ENCODE measurements at regions not wholly inside any gene's neighbourhood (a gene's known extent, or its start where the extent isn't known, plus 50 kb on each side); places are given as distances from the start of the nearest gene placed in this dataset.
"Not testable (repeated sequence)": the region's sequence is repeated elsewhere in the genome, so short reads cannot be mapped to it uniquely, and the experiment has no call there.

DNA sequence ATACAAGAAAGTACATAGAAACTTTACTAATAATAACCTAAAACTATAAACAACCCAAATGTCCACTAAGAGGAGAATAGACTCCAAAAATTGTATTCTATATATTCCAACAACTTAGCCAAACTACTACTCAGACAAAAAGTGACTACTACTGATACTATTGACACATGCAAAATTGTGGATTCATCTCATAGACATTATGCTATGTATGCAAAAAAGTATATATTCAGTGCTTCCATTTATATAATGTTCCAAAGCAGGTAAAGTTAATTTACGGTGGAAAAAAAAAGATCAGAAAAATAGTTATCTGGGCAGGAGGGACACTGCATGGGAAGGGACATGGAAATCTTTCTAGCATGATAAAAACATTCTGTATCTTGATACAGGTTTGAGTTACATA lies 62.0 kb upstream of the SRD5A2 start:
- Histone ChIP-seq H4K8ac (replicated peaks; ENCODE audit: insufficient read length, low read depth, low read length) (no peak overlapping the region), H3K18ac (ENCODE audit: insufficient read length, low read depth, low read length) (no peak overlapping the region), H3K79me2 (ENCODE audit: insufficient read depth, low read length) (no peaks in the 10 kb centered on the region), H3K9ac (ENCODE audit: extremely low read depth, insufficient read length, low read length) (no peak overlapping the region), H2AFZ (ENCODE audit: low read length) (no peak overlapping the region), H4K91ac (ENCODE audit: insufficient read length, low read depth, low read length) (no peak overlapping the region), H2BK120ac (ENCODE audit: low read depth, low read length, poor library complexity, severe bottlenecking) (no peak overlapping the region), H3K4me1 (ENCODE audit: insufficient read depth, low read length) (no peaks in the 10 kb centered on the region), H2BK15ac (ENCODE audit: low read depth, low read length) (no peak overlapping the region), H3K23me2 (ENCODE audit: insufficient read length, low read depth, low read length, poor library complexity, severe bottlenecking) (no peaks in the 10 kb centered on the region), H3K27ac (ENCODE audit: insufficient read length, low read depth, low read length) (no peak overlapping the region), H3K4me2 (ENCODE audit: insufficient read depth, insufficient read length, low read length) (no peak overlapping the region), H3K14ac (ENCODE audit: insufficient read depth, low read length) (no peak overlapping the region), H3K9me3 (ENCODE audit: control insufficient read depth, low read depth, low read length) (no peaks in the 10 kb centered on the region), H3T11ph (ENCODE audit: low read length) (no peak overlapping the region), H4K5ac (ENCODE audit: insufficient read length, low read depth, low read length) (no peak overlapping the region), H2BK5ac (ENCODE audit: insufficient read length, low read length) (no peak overlapping the region), H3K23ac (ENCODE audit: insufficient read length, low read depth, low read length) (no peak overlapping the region), H3K4ac (ENCODE audit: low read depth, low read length) (no peak overlapping the region), H3K56ac (ENCODE audit: insufficient read length, low read depth, low read length) (no peak overlapping the region), H4K20me1 (ENCODE audit: control insufficient read depth, insufficient read depth, insufficient read length) (no peaks in the 10 kb centered on the region), H3K27me3 (ENCODE audit: insufficient read depth, low read length) (no peaks in the 10 kb centered on the region), H3K79me1 (ENCODE audit: insufficient read depth, low read depth, low read length, poor library complexity, severe bottlenecking) (no peaks in the 10 kb centered on the region), H2BK20ac (ENCODE audit: low read depth, low read length, poor library complexity, severe bottlenecking) (no peak overlapping the region), H2AK5ac (ENCODE audit: insufficient read length, low read length) (no peak overlapping the region), H2BK12ac (ENCODE audit: insufficient read length, low read depth, low read length) (no peak overlapping the region)
- no CpG with 5 or more reads among the region's 1 CpG for WGBS (ENCODE audit: extremely low coverage, insufficient read length, low lambda C conversion rate)
- Mint-ChIP-seq H3K27ac (no peak overlapping the region), H3K9me3 (peaks cover 4 to 6% of the 10 kb centered on the region in 2 experiments; a peak in 2 of 5 replicates), H3K4me3 (no peak overlapping the region), H3K27me3 (ENCODE audit: low read depth) (peaks cover 10% of the 10 kb centered on the region), H3K4me1 (no peaks in the 10 kb centered on the region), H3K36me3 (ENCODE audit: insufficient read depth in 1 of 3, low read depth in 3 of 3) (no peaks in the 10 kb centered on the region)
- DNase-seq: no peak
- TF ChIP-seq, protein P1, sequence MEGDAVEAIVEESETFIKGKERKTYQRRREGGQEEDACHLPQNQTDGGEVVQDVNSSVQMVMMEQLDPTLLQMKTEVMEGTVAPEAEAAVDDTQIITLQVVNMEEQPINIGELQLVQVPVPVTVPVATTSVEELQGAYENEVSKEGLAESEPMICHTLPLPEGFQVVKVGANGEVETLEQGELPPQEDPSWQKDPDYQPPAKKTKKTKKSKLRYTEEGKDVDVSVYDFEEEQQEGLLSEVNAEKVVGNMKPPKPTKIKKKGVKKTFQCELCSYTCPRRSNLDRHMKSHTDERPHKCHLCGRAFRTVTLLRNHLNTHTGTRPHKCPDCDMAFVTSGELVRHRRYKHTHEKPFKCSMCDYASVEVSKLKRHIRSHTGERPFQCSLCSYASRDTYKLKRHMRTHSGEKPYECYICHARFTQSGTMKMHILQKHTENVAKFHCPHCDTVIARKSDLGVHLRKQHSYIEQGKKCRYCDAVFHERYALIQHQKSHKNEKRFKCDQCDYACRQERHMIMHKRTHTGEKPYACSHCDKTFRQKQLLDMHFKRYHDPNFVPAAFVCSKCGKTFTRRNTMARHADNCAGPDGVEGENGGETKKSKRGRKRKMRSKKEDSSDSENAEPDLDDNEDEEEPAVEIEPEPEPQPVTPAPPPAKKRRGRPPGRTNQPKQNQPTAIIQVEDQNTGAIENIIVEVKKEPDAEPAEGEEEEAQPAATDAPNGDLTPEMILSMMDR (conservative IDR thresholded peaks at IDR 0.05): no peak

DNA sequence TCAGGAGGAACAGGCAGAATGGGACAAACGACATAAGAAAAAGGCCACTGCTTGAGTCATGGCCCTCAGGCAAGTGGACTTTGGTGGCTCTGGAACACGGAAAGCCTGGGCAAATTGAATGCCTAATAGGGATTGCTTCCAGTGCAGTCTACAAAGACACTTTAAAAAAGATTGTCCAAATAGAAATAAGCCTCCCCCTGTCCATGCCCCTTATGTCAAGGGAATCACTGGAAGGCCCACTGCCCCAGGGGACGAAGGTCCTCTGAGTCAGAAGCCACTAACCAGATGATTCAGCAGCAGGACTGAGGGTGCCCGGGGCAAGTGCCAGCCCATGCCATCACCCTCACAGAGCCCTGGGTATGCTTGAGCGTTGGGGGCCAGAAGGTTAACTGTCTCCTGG lies 51.5 kb upstream of the SRD5A2 start:
- H3K4ac ChIP-seq (ENCODE audit: low read depth, low read length); H3K27ac Mint-ChIP-seq; H3K23me2 ChIP-seq (ENCODE audit: insufficient read length, low read depth, low read length, poor library complexity, severe bottlenecking); H3T11ph ChIP-seq (ENCODE audit: low read length); H2BK120ac ChIP-seq (ENCODE audit: low read depth, low read length, poor library complexity, severe bottlenecking); H4K8ac ChIP-seq (replicated peaks; ENCODE audit: insufficient read length, low read depth, low read length); H3K14ac ChIP-seq (ENCODE audit: insufficient read depth, low read length); H2BK20ac ChIP-seq (ENCODE audit: low read depth, low read length, poor library complexity, severe bottlenecking); H2BK12ac ChIP-seq (ENCODE audit: insufficient read length, low read depth, low read length); H3K9me3 ChIP-seq (ENCODE audit: control insufficient read depth, low read depth, low read length); H3K4me3 Mint-ChIP-seq; DNase-seq; H3K27me3 Mint-ChIP-seq (ENCODE audit: low read depth); H2BK5ac ChIP-seq (ENCODE audit: insufficient read length, low read length); H2BK15ac ChIP-seq (ENCODE audit: low read depth, low read length); H3K4me1 Mint-ChIP-seq; H3K79me1 ChIP-seq (ENCODE audit: insufficient read depth, low read depth, low read length, poor library complexity, severe bottlenecking); H3K36me3 Mint-ChIP-seq (ENCODE audit: insufficient read depth in 1 of 3, low read depth in 3 of 3); H3K4me2 ChIP-seq (ENCODE audit: insufficient read depth, insufficient read length, low read length); H3K56ac ChIP-seq (ENCODE audit: insufficient read length, low read depth, low read length); H4K5ac ChIP-seq (ENCODE audit: insufficient read length, low read depth, low read length); H3K23ac ChIP-seq (ENCODE audit: insufficient read length, low read depth, low read length); H3K79me2 ChIP-seq (ENCODE audit: insufficient read depth, low read length); H4K20me1 ChIP-seq (ENCODE audit: control insufficient read depth, insufficient read depth, insufficient read length); H2AFZ ChIP-seq (ENCODE audit: low read length); H3K18ac ChIP-seq (ENCODE audit: insufficient read length, low read depth, low read length); H3K4me1 ChIP-seq (ENCODE audit: insufficient read depth, low read length); H2AK5ac ChIP-seq (ENCODE audit: insufficient read length, low read length); H4K91ac ChIP-seq (ENCODE audit: insufficient read length, low read depth, low read length); H3K9ac ChIP-seq (ENCODE audit: extremely low read depth, insufficient read length, low read length); H3K27ac ChIP-seq (ENCODE audit: insufficient read length, low read depth, low read length); H3K27me3 ChIP-seq (ENCODE audit: insufficient read depth, low read length): not testable (repeated sequence)
- peaks cover 15 to 21% of the 10 kb centered on the region in 2 experiments for H3K9me3 Mint-ChIP-seq
- no CpG with 5 or more reads among the region's 5 CpGs for WGBS (ENCODE audit: extremely low coverage, insufficient read length, low lambda C conversion rate)

Data from H9 (cell line).